Ovary (tissue), 3 donors: ENCODE measurements at regions not wholly inside any gene's neighbourhood (a gene's known extent, or its start where the extent isn't known, plus 50 kb on each side); places are given as distances from the start of the nearest gene placed in this dataset.

Source experiments
- CTCF ChIP-seq, 3 donors: fragments of 450-650 bp in 2 of 3; fragments of 200-600 bp in 1 of 3; IDR thresholded peaks; one replicate each; pipeline versions ENCODE4 v1.5.1 to v1.8.0; 2016 to 2022; ENCODE audit warnings: antibody characterized with exemption in 3 of 3, mild to moderate bottlenecking in 1 of 3
- POLR2A ChIP-seq: fragments of 450-650 bp; IDR thresholded peaks from one replicate; pipeline ENCODE4 v1.6.1; 2017; ENCODE audit warnings: antibody characterized with exemption, mild to moderate bottlenecking, moderate library complexity
- donor health status: DM: no; HTN: no; CAD: no.

- TF ChIP-seq POLR2A (no peak), CTCF (IDR thresholded peaks at IDR 0.05) (no peak)
Measured at GRCh38 chr4:158995965-158996364, 106.9 kb upstream of the RAPGEF2 start.
